ENCODE measurements at regions not wholly inside any gene's neighbourhood (a gene's known extent, or its start where the extent isn't known, plus 50 kb on each side); places are given as distances from the start of the nearest gene placed in this dataset.

GRCh38 chr5:73280386-73280785 is 107.4 kb downstream of the TMEM174 start:
- Mint-ChIP-seq H3K9me3 (no peaks in the 10 kb centered on the region), H3K27me3 (ENCODE audit: low read depth) (peaks cover 31% of the 10 kb centered on the region), H3K27ac (no peak overlapping the region), H3K4me3 (no peak overlapping the region), H3K36me3 (ENCODE audit: insufficient read depth in 1 of 3, low read depth in 3 of 3) (no peaks in the 10 kb centered on the region), H3K4me1 (peaks cover 19 to 25% of the 10 kb centered on the region in 2 experiments)
- Histone ChIP-seq H3K4me2 (ENCODE audit: insufficient read depth, insufficient read length, low read length) (no peak overlapping the region), H3K9ac (ENCODE audit: extremely low read depth, insufficient read length, low read length) (no peak overlapping the region), H2AK5ac (ENCODE audit: insufficient read length, low read length) (no peak overlapping the region), H4K20me1 (ENCODE audit: control insufficient read depth, insufficient read depth, insufficient read length) (no peaks in the 10 kb centered on the region), H2BK20ac (ENCODE audit: low read depth, low read length, poor library complexity, severe bottlenecking) (no peak overlapping the region), H3K23ac (ENCODE audit: insufficient read length, low read depth, low read length) (no peak overlapping the region), H3K56ac (ENCODE audit: insufficient read length, low read depth, low read length) (no peak overlapping the region), H3K23me2 (ENCODE audit: insufficient read length, low read depth, low read length, poor library complexity, severe bottlenecking) (no peaks in the 10 kb centered on the region), H4K91ac (ENCODE audit: insufficient read length, low read depth, low read length) (no peak overlapping the region), H2BK15ac (ENCODE audit: low read depth, low read length) (no peak overlapping the region), H3K79me2 (ENCODE audit: insufficient read depth, low read length) (no peaks in the 10 kb centered on the region), H2BK5ac (ENCODE audit: insufficient read length, low read length) (no peak overlapping the region), H2BK120ac (ENCODE audit: low read depth, low read length, poor library complexity, severe bottlenecking) (no peak overlapping the region), H4K5ac (ENCODE audit: insufficient read length, low read depth, low read length) (no peak overlapping the region), H3K27ac (ENCODE audit: insufficient read length, low read depth, low read length) (no peak overlapping the region), H3K4me1 (ENCODE audit: insufficient read depth, low read length) (peaks cover 6% of the 10 kb centered on the region; the same call in 1 of the 2 replicates), H3K79me1 (ENCODE audit: insufficient read depth, low read depth, low read length, poor library complexity, severe bottlenecking) (no peaks in the 10 kb centered on the region), H3K4ac (ENCODE audit: low read depth, low read length) (no peak overlapping the region), H3K9me3 (ENCODE audit: control insufficient read depth, low read depth, low read length) (no peaks in the 10 kb centered on the region), H3K27me3 (ENCODE audit: insufficient read depth, low read length) (no peaks in the 10 kb centered on the region), H3T11ph (ENCODE audit: low read length) (no peak overlapping the region), H4K8ac (replicated peaks; ENCODE audit: insufficient read length, low read depth, low read length) (no peak overlapping the region), H2AFZ (ENCODE audit: low read length) (no peak overlapping the region), H3K14ac (ENCODE audit: insufficient read depth, low read length) (no peak overlapping the region), H3K18ac (ENCODE audit: insufficient read length, low read depth, low read length) (no peak overlapping the region), H2BK12ac (ENCODE audit: insufficient read length, low read depth, low read length) (no peak overlapping the region)
- TF ChIP-seq, protein P1, sequence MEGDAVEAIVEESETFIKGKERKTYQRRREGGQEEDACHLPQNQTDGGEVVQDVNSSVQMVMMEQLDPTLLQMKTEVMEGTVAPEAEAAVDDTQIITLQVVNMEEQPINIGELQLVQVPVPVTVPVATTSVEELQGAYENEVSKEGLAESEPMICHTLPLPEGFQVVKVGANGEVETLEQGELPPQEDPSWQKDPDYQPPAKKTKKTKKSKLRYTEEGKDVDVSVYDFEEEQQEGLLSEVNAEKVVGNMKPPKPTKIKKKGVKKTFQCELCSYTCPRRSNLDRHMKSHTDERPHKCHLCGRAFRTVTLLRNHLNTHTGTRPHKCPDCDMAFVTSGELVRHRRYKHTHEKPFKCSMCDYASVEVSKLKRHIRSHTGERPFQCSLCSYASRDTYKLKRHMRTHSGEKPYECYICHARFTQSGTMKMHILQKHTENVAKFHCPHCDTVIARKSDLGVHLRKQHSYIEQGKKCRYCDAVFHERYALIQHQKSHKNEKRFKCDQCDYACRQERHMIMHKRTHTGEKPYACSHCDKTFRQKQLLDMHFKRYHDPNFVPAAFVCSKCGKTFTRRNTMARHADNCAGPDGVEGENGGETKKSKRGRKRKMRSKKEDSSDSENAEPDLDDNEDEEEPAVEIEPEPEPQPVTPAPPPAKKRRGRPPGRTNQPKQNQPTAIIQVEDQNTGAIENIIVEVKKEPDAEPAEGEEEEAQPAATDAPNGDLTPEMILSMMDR (conservative IDR thresholded peaks at IDR 0.05), result no peak
- whole genome bisulfite sequencing (ENCODE audit: extremely low coverage, insufficient read length, low lambda C conversion rate), result no CpG with 5 or more reads among the region's 2 CpGs
- DNase-seq, result no peak

Data from H9 (cell line).